Subcutaneous abdominal adipose tissue (tissue), 5 donors: ENCODE measurements at regions not wholly inside any gene's neighbourhood (a gene's known extent, or its start where the extent isn't known, plus 50 kb on each side); places are given as distances from the start of the nearest gene placed in this dataset.

ENCODE experiments used
- H3K27ac ChIP-seq: one replicate; pipeline ENCODE4 v1.7.0; 2013; ENCODE audit warnings: low read depth, mild to moderate bottlenecking, inconsistent platforms, low read length, moderate library complexity
- H3K27me3 ChIP-seq, 5 donors: one replicate each; pipeline ENCODE4 v1.7.0; 2013; ENCODE audit warnings: low read length in 5 of 5, inconsistent platforms in 1 of 5; ENCODE audit not compliant: control insufficient read depth in 5 of 5, insufficient read depth in 4 of 5
- H3K36me3 ChIP-seq, 5 donors: one replicate each; pipeline ENCODE4 v1.7.0; 2013; ENCODE audit warnings: low read length in 5 of 5; ENCODE audit not compliant: control insufficient read depth in 5 of 5, insufficient read depth in 5 of 5
- H3K4me1 ChIP-seq, 5 donors: one replicate each; pipeline ENCODE4 v1.7.0; 2013; ENCODE audit warnings: low read length in 5 of 5, mild to moderate bottlenecking in 3 of 5, moderate library complexity in 1 of 5; ENCODE audit not compliant: control insufficient read depth in 5 of 5, insufficient read depth in 5 of 5
- H3K4me3 ChIP-seq, 5 donors: one replicate each; pipeline ENCODE4 v1.7.0; 2013; ENCODE audit warnings: low read length in 5 of 5, low read depth in 1 of 5
- H3K9ac ChIP-seq, 5 donors: one replicate each; pipeline ENCODE4 v1.7.0; 2013; ENCODE audit warnings: low read length in 5 of 5, mild to moderate bottlenecking in 4 of 5, moderate library complexity in 3 of 5
- H3K9me3 ChIP-seq, 5 donors: one replicate each; pipeline ENCODE4 v1.7.0; 2013; ENCODE audit warnings: low read length in 5 of 5; ENCODE audit not compliant: control insufficient read depth in 5 of 5
- donor health status: healthy.
- donor health status: healthy.
- donor health status: healthy.
- donor health status: healthy.
- donor health status: healthy.

- H3K36me3 ChIP-seq, result no peaks in the 10 kb centered on the region
- H3K27me3 ChIP-seq, result no peaks in the 10 kb centered on the region
- H3K9me3 ChIP-seq, result peaks cover 0 to 5% (median 2%) of the 10 kb centered on the region in 5 donors
- H3K4me3 ChIP-seq, result no peak overlapping the region
- H3K27ac ChIP-seq, result no peak overlapping the region
- no peaks in the 10 kb centered on the region for H3K4me1 ChIP-seq
- no peak overlapping the region for H3K9ac ChIP-seq
These were observed 960.0 kb downstream of the DIPK2A start for GRCh38 chr3:144931590-144931989.

GRCh38 chr3:144942093-144942837 lies 970.6 kb downstream of the DIPK2A start:
- Histone ChIP-seq H3K27me3 (no peaks in the 10 kb centered on the region), H3K27ac (no peak overlapping the region), H3K9me3 (peaks cover 0 to 6% (median 0%) of the 10 kb centered on the region in 5 donors), H3K4me1 (no peaks in the 10 kb centered on the region), H3K4me3 (no peak overlapping the region), H3K36me3 (no peaks in the 10 kb centered on the region), H3K9ac (no peak overlapping the region)

- Histone ChIP-seq H3K27me3 (no peaks in the 10 kb centered on the region), H3K9ac (no peak overlapping the region), H3K4me1 (no peaks in the 10 kb centered on the region), H3K4me3 (no peak overlapping the region), H3K36me3 (no peaks in the 10 kb centered on the region), H3K9me3 (peaks cover 0 to 6% (median 0%) of the 10 kb centered on the region in 5 donors), H3K27ac (no peak overlapping the region)
These were observed 971.2 kb downstream of the DIPK2A start for GRCh38 chr3:144942838-144943197.

- no peak overlapping the region for H3K27ac ChIP-seq
These were observed 976.3 kb downstream of the DIPK2A start for GRCh38 chr3:144947895-144948294.

GRCh38 chr3:144948711-144949110 lies 977.1 kb downstream of the DIPK2A start:
- Histone ChIP-seq H3K4me1 (no peaks in the 10 kb centered on the region), H3K36me3 (no peaks in the 10 kb centered on the region), H3K27me3 (no peaks in the 10 kb centered on the region), H3K9me3 (peaks cover 0 to 6% (median 0%) of the 10 kb centered on the region in 5 donors), H3K9ac (no peak overlapping the region), H3K4me3 (no peak overlapping the region), H3K27ac (no peak overlapping the region)

More at GRCh38 chr3:144947895-144948294, 976.3 kb downstream of the DIPK2A start:
- Histone ChIP-seq H3K36me3 (no peaks in the 10 kb centered on the region), H3K4me3 (no peak overlapping the region), H3K9me3 (peaks cover 0 to 6% (median 0%) of the 10 kb centered on the region in 5 donors), H3K9ac (no peak overlapping the region), H3K4me1 (no peaks in the 10 kb centered on the region), H3K27me3 (no peaks in the 10 kb centered on the region)

- Histone ChIP-seq H3K4me1 (no peaks in the 10 kb centered on the region), H3K36me3 (no peaks in the 10 kb centered on the region), H3K9me3 (no peaks in the 10 kb centered on the region), H3K27me3 (no peaks in the 10 kb centered on the region), H3K9ac (no peak overlapping the region), H3K27ac (no peak overlapping the region), H3K4me3 (no peak overlapping the region)
These were observed 982.3 kb downstream of the DIPK2A start for GRCh38 chr3:144953959-144954358.

- Histone ChIP-seq H3K27ac (no peak overlapping the region), H3K27me3 (no peaks in the 10 kb centered on the region), H3K4me1 (no peaks in the 10 kb centered on the region), H3K4me3 (no peak overlapping the region), H3K9ac (no peak overlapping the region), H3K9me3 (no peaks in the 10 kb centered on the region), H3K36me3 (no peaks in the 10 kb centered on the region)
These were observed 985.9 kb downstream of the DIPK2A start for GRCh38 chr3:144957398-144958101.

- Histone ChIP-seq H3K9me3 (no peaks in the 10 kb centered on the region), H3K27ac (no peak overlapping the region), H3K36me3 (no peaks in the 10 kb centered on the region), H3K4me3 (no peak overlapping the region), H3K4me1 (no peaks in the 10 kb centered on the region), H3K9ac (no peak overlapping the region), H3K27me3 (no peaks in the 10 kb centered on the region)
These were observed 992.2 kb downstream of the DIPK2A start for GRCh38 chr3:144963810-144964209.

GRCh38 chr3:144966560-144966959 lies 994.9 kb downstream of the DIPK2A start:
- Histone ChIP-seq H3K9me3 (no peaks in the 10 kb centered on the region), H3K36me3 (no peaks in the 10 kb centered on the region), H3K27me3 (no peaks in the 10 kb centered on the region), H3K4me3 (no peak overlapping the region), H3K4me1 (no peaks in the 10 kb centered on the region), H3K27ac (no peak overlapping the region), H3K9ac (no peak overlapping the region)

- no peak overlapping the region for H3K9ac ChIP-seq
- H3K36me3 ChIP-seq, result no peaks in the 10 kb centered on the region
- H3K9me3 ChIP-seq, result no peaks in the 10 kb centered on the region
- no peak overlapping the region for H3K4me3 ChIP-seq
- no peaks in the 10 kb centered on the region for H3K27me3 ChIP-seq
- H3K27ac ChIP-seq, result no peak overlapping the region
- H3K4me1 ChIP-seq, result no peaks in the 10 kb centered on the region
These were observed 997.2 kb downstream of the DIPK2A start for GRCh38 chr3:144968750-144969350.
